Neutrophil (primary cell): ENCODE measurements at regions not wholly inside any gene's neighbourhood (a gene's known extent, or its start where the extent isn't known, plus 50 kb on each side); places are given as distances from the start of the nearest gene placed in this dataset.

Source experiments
- H3K27ac ChIP-seq: fragments of 200-600 bp; sonication (generic); 2 replicates; pipeline ENCODE4 v1.5.1; 2016; ENCODE audit warnings: mild to moderate bottlenecking, moderate library complexity
- H3K27me3 ChIP-seq: fragments of 200-600 bp; sonication (generic); 2 replicates; pipeline ENCODE4 v1.6.0; 2016; ENCODE audit warnings: mild to moderate bottlenecking
- H3K36me3 ChIP-seq: fragments of 200-600 bp; sonication (generic); 2 replicates; pipeline ENCODE4 v1.5.1; 2017
- H3K4me1 ChIP-seq, 2 experiments: fragments of 200-600 bp in 1 of 2; sonication (generic) in 1 of 2; 1 replicate in 1 of 2; 2 replicates in 1 of 2; pipeline versions ENCODE4 v1.5.1 to v1.6.1; 2013 to 2016; ENCODE audit warnings: low read depth in 1 of 2, low read length in 1 of 2, mild to moderate bottlenecking in 1 of 2, moderate library complexity in 1 of 2; ENCODE audit not compliant: control insufficient read depth in 1 of 2, insufficient read depth in 1 of 2
- H3K4me3 ChIP-seq, 2 experiments: fragments of 200-600 bp in 1 of 2; sonication (generic) in 1 of 2; 1 replicate in 1 of 2; 2 replicates in 1 of 2; pipeline ENCODE4 v1.5.1; 2013 to 2016; ENCODE audit warnings: low read depth in 1 of 2, low read length in 1 of 2, mild to moderate bottlenecking in 1 of 2, moderate library complexity in 1 of 2
- H3K9me3 ChIP-seq: fragments of 200-600 bp; sonication (generic); 2 replicates; pipeline ENCODE4 v1.5.1; 2016
- TF ChIP-seq, protein P1 (sequence below): fragments of 200-600 bp; sonication (generic); IDR thresholded peaks from 2 replicates; pipeline ENCODE4 v1.5.1; 2016; ENCODE audit warnings: antibody characterized with exemption

DNA sequence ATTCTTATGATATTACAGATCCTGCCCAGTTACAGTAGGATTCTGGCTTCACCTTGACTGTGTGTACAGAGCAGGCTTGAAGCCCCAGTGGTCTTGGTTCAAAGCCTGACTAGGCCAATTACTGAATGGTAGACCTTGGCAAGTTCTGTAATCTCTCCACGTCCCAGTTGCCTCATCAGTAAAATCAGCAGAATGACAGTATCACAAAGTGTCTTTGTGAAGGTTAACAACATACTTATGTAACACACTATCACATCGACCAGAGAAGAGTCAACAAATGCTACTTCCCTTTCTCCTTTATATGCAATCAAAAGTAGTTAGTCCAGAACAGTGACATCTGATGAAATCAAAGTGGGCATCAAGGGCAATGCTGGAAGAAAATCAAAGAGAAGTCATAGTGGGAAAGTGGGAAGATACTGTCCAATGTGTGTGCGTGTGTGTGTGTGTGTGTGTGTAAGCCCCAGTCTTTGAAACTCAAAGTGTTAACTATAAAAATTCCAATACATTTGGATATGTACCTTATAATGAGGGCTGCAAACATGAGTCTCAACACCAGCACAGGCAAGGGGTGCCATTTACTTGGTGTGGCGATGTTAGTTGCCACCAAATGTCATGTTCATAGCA, 93.5 kb upstream of the EGFLAM start:
- TF ChIP-seq, protein P1, sequence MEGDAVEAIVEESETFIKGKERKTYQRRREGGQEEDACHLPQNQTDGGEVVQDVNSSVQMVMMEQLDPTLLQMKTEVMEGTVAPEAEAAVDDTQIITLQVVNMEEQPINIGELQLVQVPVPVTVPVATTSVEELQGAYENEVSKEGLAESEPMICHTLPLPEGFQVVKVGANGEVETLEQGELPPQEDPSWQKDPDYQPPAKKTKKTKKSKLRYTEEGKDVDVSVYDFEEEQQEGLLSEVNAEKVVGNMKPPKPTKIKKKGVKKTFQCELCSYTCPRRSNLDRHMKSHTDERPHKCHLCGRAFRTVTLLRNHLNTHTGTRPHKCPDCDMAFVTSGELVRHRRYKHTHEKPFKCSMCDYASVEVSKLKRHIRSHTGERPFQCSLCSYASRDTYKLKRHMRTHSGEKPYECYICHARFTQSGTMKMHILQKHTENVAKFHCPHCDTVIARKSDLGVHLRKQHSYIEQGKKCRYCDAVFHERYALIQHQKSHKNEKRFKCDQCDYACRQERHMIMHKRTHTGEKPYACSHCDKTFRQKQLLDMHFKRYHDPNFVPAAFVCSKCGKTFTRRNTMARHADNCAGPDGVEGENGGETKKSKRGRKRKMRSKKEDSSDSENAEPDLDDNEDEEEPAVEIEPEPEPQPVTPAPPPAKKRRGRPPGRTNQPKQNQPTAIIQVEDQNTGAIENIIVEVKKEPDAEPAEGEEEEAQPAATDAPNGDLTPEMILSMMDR = no peak
- Histone ChIP-seq H3K9me3 (no peaks in the 10 kb centered on the region), H3K4me1 (no peaks in the 10 kb centered on the region), H3K27me3 (peaks cover 6% of the 10 kb centered on the region), H3K36me3 (no peaks in the 10 kb centered on the region), H3K4me3 (no peak overlapping the region), H3K27ac (no peak overlapping the region)

- Histone ChIP-seq H3K4me1 (no peaks in the 10 kb centered on the region), H3K9me3 (no peaks in the 10 kb centered on the region), H3K27me3 (peaks cover 8% of the 10 kb centered on the region), H3K27ac (no peak overlapping the region), H3K4me3 (no peak overlapping the region), H3K36me3 (no peaks in the 10 kb centered on the region)
- TF ChIP-seq, protein P1 = no peak
These were observed 94.6 kb upstream of the EGFLAM start for GRCh38 chr5:38163636-38164237.

DNA sequence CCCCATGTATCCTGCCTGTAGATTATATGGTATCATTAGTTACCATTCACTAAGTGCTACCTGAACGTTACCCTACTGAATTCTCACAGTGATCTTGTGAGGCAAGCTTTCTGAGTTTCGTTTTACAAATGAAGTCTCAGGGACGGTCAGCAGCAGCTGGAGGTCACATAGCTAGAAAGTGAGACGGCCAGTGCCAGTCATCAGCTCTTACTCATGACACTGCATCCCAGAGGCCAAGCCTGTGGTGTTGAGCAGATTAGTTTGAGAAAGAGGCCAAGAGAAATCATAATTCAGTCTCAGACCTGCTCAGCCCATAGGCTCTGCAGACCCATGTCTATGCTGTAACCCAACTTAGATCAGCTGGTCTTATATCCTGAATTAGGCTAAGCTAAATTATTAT, 95.7 kb upstream of the EGFLAM start:
- TF ChIP-seq, protein P1 = no peak
- H3K9me3 ChIP-seq = no peaks in the 10 kb centered on the region
- H3K4me3 ChIP-seq = no peak overlapping the region
- H3K4me1 ChIP-seq = no peaks in the 10 kb centered on the region
- H3K36me3 ChIP-seq = no peaks in the 10 kb centered on the region
- H3K27ac ChIP-seq = no peak overlapping the region
- H3K27me3 ChIP-seq = peaks cover 8% of the 10 kb centered on the region

GRCh38 chr5:38157024-38157423, 101.3 kb upstream of the EGFLAM start:
- no peak overlapping the region for H3K4me3 ChIP-seq
- peaks cover 8% of the 10 kb centered on the region for H3K27me3 ChIP-seq
- H3K36me3 ChIP-seq = no peaks in the 10 kb centered on the region
- no peaks in the 10 kb centered on the region for H3K9me3 ChIP-seq
- no peaks in the 10 kb centered on the region for H3K4me1 ChIP-seq
- TF ChIP-seq, protein P1 = no peak
- H3K27ac ChIP-seq = no peak overlapping the region

GRCh38 chr5:38154615-38155204, 103.6 kb upstream of the EGFLAM start:
- Histone ChIP-seq H3K4me1 (no peaks in the 10 kb centered on the region), H3K4me3 (no peak overlapping the region), H3K36me3 (no peaks in the 10 kb centered on the region), H3K27ac (no peak overlapping the region), H3K9me3 (no peaks in the 10 kb centered on the region), H3K27me3 (peaks cover under 1% of the 10 kb centered on the region)
- TF ChIP-seq, protein P1 = no peak
